GM12873 (cell line): ENCODE measurements at regions not wholly inside any gene's neighbourhood (a gene's known extent, or its start where the extent isn't known, plus 50 kb on each side); places are given as distances from the start of the nearest gene placed in this dataset.
A peak's percentile ranks its signal among the peaks of the same experiment; 100 is the strongest.

Experiments
- TF ChIP-seq, protein P1 (sequence below): IDR thresholded peaks from 2 replicates; pipeline ENCODE4 v1.5.1; 2012; ENCODE audit warnings: low read depth, mild to moderate bottlenecking, moderate library complexity, low read length, control low read depth; ENCODE audit not compliant: insufficient read depth; ENCODE audit errors: missing control alignments

DNA sequence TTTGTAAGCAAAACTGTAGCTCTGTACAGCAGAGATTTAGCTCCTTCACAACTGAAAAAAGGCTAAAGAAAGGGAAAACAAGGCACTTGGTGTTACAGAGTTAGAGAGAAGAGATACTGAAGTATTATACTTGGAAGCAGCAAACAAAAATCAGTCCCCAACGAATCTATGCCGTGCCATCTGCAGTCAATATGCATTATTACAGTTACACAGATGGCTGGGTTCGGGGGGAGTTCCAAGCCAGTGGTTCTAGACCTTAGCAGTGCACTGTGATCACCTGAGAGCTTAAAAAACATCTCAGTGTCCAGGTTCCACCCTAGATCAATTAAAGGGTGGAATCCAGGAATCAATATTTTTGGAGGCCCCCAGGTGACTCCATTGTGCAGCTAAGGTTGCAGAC, 489.9 kb downstream of the SHISA9 start:
- TF ChIP-seq, protein P1, sequence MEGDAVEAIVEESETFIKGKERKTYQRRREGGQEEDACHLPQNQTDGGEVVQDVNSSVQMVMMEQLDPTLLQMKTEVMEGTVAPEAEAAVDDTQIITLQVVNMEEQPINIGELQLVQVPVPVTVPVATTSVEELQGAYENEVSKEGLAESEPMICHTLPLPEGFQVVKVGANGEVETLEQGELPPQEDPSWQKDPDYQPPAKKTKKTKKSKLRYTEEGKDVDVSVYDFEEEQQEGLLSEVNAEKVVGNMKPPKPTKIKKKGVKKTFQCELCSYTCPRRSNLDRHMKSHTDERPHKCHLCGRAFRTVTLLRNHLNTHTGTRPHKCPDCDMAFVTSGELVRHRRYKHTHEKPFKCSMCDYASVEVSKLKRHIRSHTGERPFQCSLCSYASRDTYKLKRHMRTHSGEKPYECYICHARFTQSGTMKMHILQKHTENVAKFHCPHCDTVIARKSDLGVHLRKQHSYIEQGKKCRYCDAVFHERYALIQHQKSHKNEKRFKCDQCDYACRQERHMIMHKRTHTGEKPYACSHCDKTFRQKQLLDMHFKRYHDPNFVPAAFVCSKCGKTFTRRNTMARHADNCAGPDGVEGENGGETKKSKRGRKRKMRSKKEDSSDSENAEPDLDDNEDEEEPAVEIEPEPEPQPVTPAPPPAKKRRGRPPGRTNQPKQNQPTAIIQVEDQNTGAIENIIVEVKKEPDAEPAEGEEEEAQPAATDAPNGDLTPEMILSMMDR: no peak

DNA sequence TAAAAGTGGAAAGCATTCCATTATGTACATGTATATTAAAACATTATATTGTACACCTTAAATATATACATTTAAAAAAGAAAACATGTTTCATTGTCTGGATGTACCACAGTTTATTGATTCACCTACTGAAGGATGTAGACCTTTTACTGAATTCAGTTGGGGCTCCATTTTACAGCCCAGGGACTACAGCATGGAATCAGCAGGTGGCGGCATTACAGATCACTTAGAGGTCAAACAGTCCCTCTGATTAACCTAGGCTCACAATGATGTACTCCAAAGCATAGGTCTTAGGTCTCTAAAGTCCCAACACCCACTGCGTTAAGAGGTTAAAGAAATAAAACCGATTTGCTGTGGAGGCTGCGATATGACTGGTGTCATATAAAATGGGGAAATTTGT, 490.9 kb downstream of the SHISA9 start:
- TF ChIP-seq, protein P1: no peak

DNA sequence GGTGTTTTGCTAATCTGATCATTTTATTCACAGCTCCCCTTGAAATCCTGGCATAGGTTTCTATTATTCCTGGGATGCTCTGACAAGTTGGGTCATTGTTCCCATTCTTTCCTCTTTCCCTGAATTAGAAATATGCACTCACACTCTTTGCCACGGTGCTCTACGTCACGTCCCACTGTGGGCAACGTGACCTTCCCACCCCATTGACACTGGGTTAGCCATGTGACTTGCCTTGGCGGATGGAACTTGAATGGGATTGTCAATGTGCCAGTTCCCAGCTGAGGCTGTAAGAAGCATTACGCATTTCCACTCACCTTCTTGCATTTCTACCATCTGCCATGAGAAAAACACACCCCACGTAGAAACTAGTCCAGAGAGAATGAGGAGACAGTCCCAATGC, 492.4 kb downstream of the SHISA9 start:
- TF ChIP-seq, protein P1: no peak

DNA sequence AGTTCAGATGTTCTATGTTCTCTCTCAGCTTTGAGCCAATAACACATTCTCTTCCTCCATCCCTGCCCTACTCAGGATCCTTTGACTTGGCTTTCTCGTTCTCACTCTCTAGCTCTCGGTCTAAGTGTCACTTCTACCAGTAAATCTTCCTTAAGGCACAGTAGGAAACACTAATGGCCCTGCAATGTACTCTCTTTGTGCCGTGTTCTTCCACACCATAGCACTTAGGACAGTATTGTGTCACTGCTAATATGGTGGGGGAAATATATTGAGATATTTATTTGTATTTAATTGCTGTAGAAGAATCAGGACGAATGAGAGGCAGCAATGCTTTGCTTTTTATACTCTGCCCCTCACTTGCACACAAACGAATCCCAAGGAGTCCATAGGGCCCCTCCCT, 493.1 kb downstream of the SHISA9 start:
- TF ChIP-seq, protein P1: no peak

DNA sequence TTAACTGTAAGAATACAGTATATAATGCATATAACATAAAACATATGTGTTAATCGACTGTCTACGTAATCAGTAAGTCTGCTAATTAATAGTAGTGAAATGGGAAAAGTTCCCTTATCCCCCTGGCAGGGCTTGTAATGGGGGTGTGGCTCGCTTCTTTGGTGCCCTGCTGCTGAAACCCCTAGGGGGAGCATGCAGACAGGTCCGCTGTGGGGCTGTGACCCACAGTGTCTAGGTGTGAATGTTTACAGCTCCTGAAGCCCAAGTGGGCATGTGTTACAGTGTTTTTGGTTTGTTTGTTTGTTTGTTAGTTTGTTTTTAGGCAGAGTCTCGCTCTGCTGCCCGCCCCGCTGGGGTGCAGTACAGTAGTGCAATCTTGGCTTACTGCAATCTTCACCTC, 495.7 kb downstream of the SHISA9 start:
- TF ChIP-seq, protein P1: peak; percentile 20

DNA sequence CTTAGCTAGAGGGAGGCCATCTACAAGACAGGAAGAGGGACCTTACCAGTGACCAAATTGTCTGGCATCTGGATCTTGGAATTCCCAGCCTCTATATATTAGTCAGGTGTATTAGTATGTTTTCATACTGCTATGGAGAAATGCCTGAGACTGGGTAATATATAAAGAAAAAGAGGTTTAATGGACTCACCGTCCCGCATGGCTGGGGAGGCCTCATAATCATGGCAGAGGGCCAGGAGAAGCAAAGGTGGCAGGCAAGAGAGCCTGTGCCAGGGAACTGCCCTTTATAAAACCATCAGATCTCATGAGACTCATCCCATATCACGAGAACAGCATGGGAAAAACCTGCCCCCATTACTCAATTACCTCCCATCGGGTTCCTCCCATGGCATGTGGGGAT, 500.2 kb downstream of the SHISA9 start:
- TF ChIP-seq, protein P1: no peak

DNA sequence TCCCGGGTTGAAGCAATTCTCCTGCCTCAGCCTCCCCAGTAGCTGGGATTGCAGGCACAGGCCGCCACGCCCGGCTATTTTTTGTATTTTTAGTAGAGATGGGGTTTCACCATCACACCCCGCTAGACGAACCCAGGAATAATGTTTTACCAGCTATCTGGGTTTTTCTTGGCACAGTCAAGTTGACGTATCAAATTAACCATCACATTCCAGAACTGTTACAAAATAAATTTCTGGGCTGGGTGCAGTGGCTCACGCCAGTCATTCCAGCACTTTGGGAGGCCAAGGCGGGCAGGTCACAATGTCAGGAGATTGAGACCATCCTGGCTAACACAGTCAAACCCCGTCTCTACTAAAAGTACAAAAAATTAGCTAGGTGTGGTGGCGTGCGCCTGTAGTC, 501.2 kb downstream of the SHISA9 start:
- TF ChIP-seq, protein P1: no peak
